KG1 (cell line): ENCODE measurements at regions not wholly inside any gene's neighbourhood (a gene's known extent, or its start where the extent isn't known, plus 50 kb on each side); places are given as distances from the start of the nearest gene placed in this dataset.

Experiments used
- DNase-seq: peaks from one replicate; lab custom pipeline; 2025; lab: John Stamatoyannopoulos, UW

- DNase-seq: no peak
Observed at GRCh38 chr15:62988701-62989100, 53.8 kb upstream of the TPM1 start.

GRCh38 chr15:62989366-62990055, 53.0 kb upstream of the TPM1 start:
- DNase-seq: no peak

GRCh38 chr15:62991698-62992097, 50.8 kb upstream of the TPM1 start:
- no peak for DNase-seq

GRCh38 chr15:62992302-62992701, 50.2 kb upstream of the TPM1 start:
- no peak for DNase-seq
